ENCODE measurements at regions not wholly inside any gene's neighbourhood (a gene's known extent, or its start where the extent isn't known, plus 50 kb on each side); places are given as distances from the start of the nearest gene placed in this dataset.
A peak's percentile ranks its signal among the peaks of the same experiment; 100 is the strongest.
"Not testable (repeated sequence)": the region's sequence is repeated elsewhere in the genome, so short reads cannot be mapped to it uniquely, and the experiment has no call there.

GRCh38 chr6:133129556-133129955 lies 111.6 kb upstream of the EYA4 start:
- Histone ChIP-seq H3K9me3 (replicated peaks; ENCODE audit: control insufficient read depth, low read depth, low read length) (no peaks in the 10 kb centered on the region), H3K4me3 (ENCODE audit: low read length) (no peak overlapping the region), H3K27me3 (ENCODE audit: control insufficient read depth, insufficient read depth, low read length) (no peaks in the 10 kb centered on the region), H3K4me1 (ENCODE audit: control insufficient read depth, insufficient read depth, low read length) (peaks cover 33% of the 10 kb centered on the region), H3K27ac (ENCODE audit: low read length) (no peak overlapping the region), H3K36me3 (ENCODE audit: control insufficient read depth, insufficient read depth, low read length) (no peaks in the 10 kb centered on the region)
- DNase-seq = no peak
- WGBS (ENCODE audit: insufficient coverage) = no CpG with 5 or more reads among the region's 1 CpG

GRCh38 chr6:133130863-133131262 lies 110.3 kb upstream of the EYA4 start:
- H3K9me3 ChIP-seq (replicated peaks; ENCODE audit: control insufficient read depth, low read depth, low read length) = no peaks in the 10 kb centered on the region
- DNase-seq = peak; percentile 73
- peak overlapping the region; percentile 87 for H3K27ac ChIP-seq (ENCODE audit: low read length)
- no CpG with 5 or more reads among the region's 2 CpGs for WGBS (ENCODE audit: insufficient coverage)
- no peak overlapping the region for H3K4me3 ChIP-seq (ENCODE audit: low read length)
- H3K27me3 ChIP-seq (ENCODE audit: control insufficient read depth, insufficient read depth, low read length) = no peaks in the 10 kb centered on the region
- H3K4me1 ChIP-seq (ENCODE audit: control insufficient read depth, insufficient read depth, low read length) = peaks cover 35% of the 10 kb centered on the region
- no peaks in the 10 kb centered on the region for H3K36me3 ChIP-seq (ENCODE audit: control insufficient read depth, insufficient read depth, low read length)

GRCh38 chr6:133131621-133132465 lies 109.3 kb upstream of the EYA4 start:
- peak; percentile 84 for DNase-seq
- no peaks in the 10 kb centered on the region for H3K36me3 ChIP-seq (ENCODE audit: control insufficient read depth, insufficient read depth, low read length)
- H3K4me3 ChIP-seq (ENCODE audit: low read length) = no peak overlapping the region
- peaks cover 39% of the 10 kb centered on the region for H3K4me1 ChIP-seq (ENCODE audit: control insufficient read depth, insufficient read depth, low read length)
- no peaks in the 10 kb centered on the region for H3K9me3 ChIP-seq (replicated peaks; ENCODE audit: control insufficient read depth, low read depth, low read length)
- no peaks in the 10 kb centered on the region for H3K27me3 ChIP-seq (ENCODE audit: control insufficient read depth, insufficient read depth, low read length)
- peak overlapping the region; percentile 87 for H3K27ac ChIP-seq (ENCODE audit: low read length)
- WGBS (ENCODE audit: insufficient coverage) = 58% methylated on average over 4 of the region's 10 CpGs

- Histone ChIP-seq H3K36me3 (ENCODE audit: control insufficient read depth, insufficient read depth, low read length) (no peaks in the 10 kb centered on the region), H3K27ac (ENCODE audit: low read length) (peak overlapping the region; percentile 87), H3K27me3 (ENCODE audit: control insufficient read depth, insufficient read depth, low read length) (no peaks in the 10 kb centered on the region), H3K9me3 (replicated peaks; ENCODE audit: control insufficient read depth, low read depth, low read length) (no peaks in the 10 kb centered on the region), H3K4me1 (ENCODE audit: control insufficient read depth, insufficient read depth, low read length) (peaks cover 39% of the 10 kb centered on the region), H3K4me3 (ENCODE audit: low read length) (no peak overlapping the region)
- WGBS (ENCODE audit: insufficient coverage) = 50% methylated on average over 1 of the region's 12 CpGs
- peak; percentile 53 for DNase-seq
Measured at GRCh38 chr6:133132466-133132971, 108.6 kb upstream of the EYA4 start.

GRCh38 chr6:133136177-133136880 lies 104.8 kb upstream of the EYA4 start:
- no peak overlapping the region for H3K4me3 ChIP-seq (ENCODE audit: low read length)
- no peaks in the 10 kb centered on the region for H3K9me3 ChIP-seq (replicated peaks; ENCODE audit: control insufficient read depth, low read depth, low read length)
- no peaks in the 10 kb centered on the region for H3K27me3 ChIP-seq (ENCODE audit: control insufficient read depth, insufficient read depth, low read length)
- no peaks in the 10 kb centered on the region for H3K36me3 ChIP-seq (ENCODE audit: control insufficient read depth, insufficient read depth, low read length)
- peaks cover 22% of the 10 kb centered on the region for H3K4me1 ChIP-seq (ENCODE audit: control insufficient read depth, insufficient read depth, low read length)
- peak; percentile 88 for DNase-seq
- no CpG with 5 or more reads among the region's 1 CpG for WGBS (ENCODE audit: insufficient coverage)
- no peak overlapping the region for H3K27ac ChIP-seq (ENCODE audit: low read length)

- not testable (repeated sequence) for H3K36me3 ChIP-seq (ENCODE audit: control insufficient read depth, insufficient read depth, low read length); H3K4me1 ChIP-seq (ENCODE audit: control insufficient read depth, insufficient read depth, low read length); DNase-seq; H3K27me3 ChIP-seq (ENCODE audit: control insufficient read depth, insufficient read depth, low read length); H3K4me3 ChIP-seq (ENCODE audit: low read length); H3K27ac ChIP-seq (ENCODE audit: low read length); H3K9me3 ChIP-seq (replicated peaks; ENCODE audit: control insufficient read depth, low read depth, low read length)
- 96% methylated on average over 18 of the region's 30 CpGs for WGBS (ENCODE audit: insufficient coverage)
Measured at GRCh38 chr6:133147470-133148184, 93.5 kb upstream of the EYA4 start.

- no peak overlapping the region for H3K27ac ChIP-seq (ENCODE audit: low read length)
- no peak for DNase-seq
- WGBS (ENCODE audit: insufficient coverage) = no CpG with 5 or more reads among the region's 1 CpG
- H3K9me3 ChIP-seq (replicated peaks; ENCODE audit: control insufficient read depth, low read depth, low read length) = peaks cover 6% of the 10 kb centered on the region
- no peak overlapping the region for H3K4me3 ChIP-seq (ENCODE audit: low read length)
- no peaks in the 10 kb centered on the region for H3K36me3 ChIP-seq (ENCODE audit: control insufficient read depth, insufficient read depth, low read length)
- no peaks in the 10 kb centered on the region for H3K27me3 ChIP-seq (ENCODE audit: control insufficient read depth, insufficient read depth, low read length)
- no peaks in the 10 kb centered on the region for H3K4me1 ChIP-seq (ENCODE audit: control insufficient read depth, insufficient read depth, low read length)
Measured at GRCh38 chr6:133156689-133157088, 84.5 kb upstream of the EYA4 start.

- Histone ChIP-seq H3K9me3 (replicated peaks; ENCODE audit: control insufficient read depth, low read depth, low read length) (peaks cover 6% of the 10 kb centered on the region), H3K4me1 (ENCODE audit: control insufficient read depth, insufficient read depth, low read length) (no peaks in the 10 kb centered on the region), H3K36me3 (ENCODE audit: control insufficient read depth, insufficient read depth, low read length) (no peaks in the 10 kb centered on the region), H3K4me3 (ENCODE audit: low read length) (no peak overlapping the region), H3K27ac (ENCODE audit: low read length) (no peak overlapping the region), H3K27me3 (ENCODE audit: control insufficient read depth, insufficient read depth, low read length) (no peaks in the 10 kb centered on the region)
- WGBS (ENCODE audit: insufficient coverage) = no CpG with 5 or more reads among the region's 2 CpGs
- no peak for DNase-seq
Measured at GRCh38 chr6:133157995-133158394, 83.2 kb upstream of the EYA4 start.

- no peak for DNase-seq
- Histone ChIP-seq H3K36me3 (ENCODE audit: control insufficient read depth, insufficient read depth, low read length) (no peaks in the 10 kb centered on the region), H3K4me1 (ENCODE audit: control insufficient read depth, insufficient read depth, low read length) (no peaks in the 10 kb centered on the region), H3K9me3 (replicated peaks; ENCODE audit: control insufficient read depth, low read depth, low read length) (peaks cover 6% of the 10 kb centered on the region), H3K4me3 (ENCODE audit: low read length) (no peak overlapping the region), H3K27me3 (ENCODE audit: control insufficient read depth, insufficient read depth, low read length) (no peaks in the 10 kb centered on the region), H3K27ac (ENCODE audit: low read length) (no peak overlapping the region)
- no CpG with 5 or more reads among the region's 2 CpGs for WGBS (ENCODE audit: insufficient coverage)
Measured at GRCh38 chr6:133159255-133159795, 81.8 kb upstream of the EYA4 start.

GRCh38 chr6:133160536-133160935 lies 80.6 kb upstream of the EYA4 start:
- 69% methylated on average over 2 of the region's 2 CpGs for WGBS (ENCODE audit: insufficient coverage)
- no peak overlapping the region for H3K4me3 ChIP-seq (ENCODE audit: low read length)
- no peak overlapping the region for H3K27ac ChIP-seq (ENCODE audit: low read length)
- H3K4me1 ChIP-seq (ENCODE audit: control insufficient read depth, insufficient read depth, low read length) = no peaks in the 10 kb centered on the region
- DNase-seq = no peak
- no peaks in the 10 kb centered on the region for H3K27me3 ChIP-seq (ENCODE audit: control insufficient read depth, insufficient read depth, low read length)
- no peaks in the 10 kb centered on the region for H3K9me3 ChIP-seq (replicated peaks; ENCODE audit: control insufficient read depth, low read depth, low read length)
- no peaks in the 10 kb centered on the region for H3K36me3 ChIP-seq (ENCODE audit: control insufficient read depth, insufficient read depth, low read length)
